ENCODE measurements at regions not wholly inside any gene's neighbourhood (a gene's known extent, or its start where the extent isn't known, plus 50 kb on each side); places are given as distances from the start of the nearest gene placed in this dataset.

- H3K36me3 ChIP-seq, result no peaks in the 10 kb centered on the region
- peaks cover 7% of the 10 kb centered on the region for H3K27me3 ChIP-seq
- H3K4me1 ChIP-seq, result peaks cover 12% of the 10 kb centered on the region
- no peaks in the 10 kb centered on the region for H3K9me3 ChIP-seq
- H3K4me3 ChIP-seq, result no peak overlapping the region
- no peak for DNase-seq
- intact Hi-C loops (cut with DNase I), result no loop called here
- H3K27ac ChIP-seq, result no peak overlapping the region
- TF ChIP-seq, protein P1, sequence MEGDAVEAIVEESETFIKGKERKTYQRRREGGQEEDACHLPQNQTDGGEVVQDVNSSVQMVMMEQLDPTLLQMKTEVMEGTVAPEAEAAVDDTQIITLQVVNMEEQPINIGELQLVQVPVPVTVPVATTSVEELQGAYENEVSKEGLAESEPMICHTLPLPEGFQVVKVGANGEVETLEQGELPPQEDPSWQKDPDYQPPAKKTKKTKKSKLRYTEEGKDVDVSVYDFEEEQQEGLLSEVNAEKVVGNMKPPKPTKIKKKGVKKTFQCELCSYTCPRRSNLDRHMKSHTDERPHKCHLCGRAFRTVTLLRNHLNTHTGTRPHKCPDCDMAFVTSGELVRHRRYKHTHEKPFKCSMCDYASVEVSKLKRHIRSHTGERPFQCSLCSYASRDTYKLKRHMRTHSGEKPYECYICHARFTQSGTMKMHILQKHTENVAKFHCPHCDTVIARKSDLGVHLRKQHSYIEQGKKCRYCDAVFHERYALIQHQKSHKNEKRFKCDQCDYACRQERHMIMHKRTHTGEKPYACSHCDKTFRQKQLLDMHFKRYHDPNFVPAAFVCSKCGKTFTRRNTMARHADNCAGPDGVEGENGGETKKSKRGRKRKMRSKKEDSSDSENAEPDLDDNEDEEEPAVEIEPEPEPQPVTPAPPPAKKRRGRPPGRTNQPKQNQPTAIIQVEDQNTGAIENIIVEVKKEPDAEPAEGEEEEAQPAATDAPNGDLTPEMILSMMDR (IDR thresholded peaks at IDR 0.05), result no peak
- peak; percentile 43 for ATAC-seq
Observed at GRCh38 chr17:72336026-72336803, 215.4 kb downstream of the SOX9 start.

GRCh38 chr17:72336804-72337070 is 215.9 kb downstream of the SOX9 start:
- TF ChIP-seq, protein P1 (IDR thresholded peaks at IDR 0.05), result no peak
- Histone ChIP-seq H3K4me1 (peaks cover 12% of the 10 kb centered on the region), H3K27me3 (peaks cover 7% of the 10 kb centered on the region), H3K9me3 (no peaks in the 10 kb centered on the region), H3K4me3 (no peak overlapping the region), H3K27ac (no peak overlapping the region), H3K36me3 (no peaks in the 10 kb centered on the region)
- intact Hi-C loops (cut with DNase I), result no loop called here
- no peak for DNase-seq
- ATAC-seq, result no peak

GRCh38 chr17:72338304-72338703 is 217.5 kb downstream of the SOX9 start:
- Histone ChIP-seq H3K27ac (no peak overlapping the region), H3K36me3 (no peaks in the 10 kb centered on the region), H3K4me3 (no peak overlapping the region), H3K4me1 (peaks cover 12% of the 10 kb centered on the region), H3K27me3 (peaks cover 4% of the 10 kb centered on the region), H3K9me3 (no peaks in the 10 kb centered on the region)
- ATAC-seq (no peak), DNase-seq (no peak)
- intact Hi-C loops (cut with DNase I), result no loop called here
- TF ChIP-seq, protein P1 (IDR thresholded peaks at IDR 0.05), result no peak

DNA sequence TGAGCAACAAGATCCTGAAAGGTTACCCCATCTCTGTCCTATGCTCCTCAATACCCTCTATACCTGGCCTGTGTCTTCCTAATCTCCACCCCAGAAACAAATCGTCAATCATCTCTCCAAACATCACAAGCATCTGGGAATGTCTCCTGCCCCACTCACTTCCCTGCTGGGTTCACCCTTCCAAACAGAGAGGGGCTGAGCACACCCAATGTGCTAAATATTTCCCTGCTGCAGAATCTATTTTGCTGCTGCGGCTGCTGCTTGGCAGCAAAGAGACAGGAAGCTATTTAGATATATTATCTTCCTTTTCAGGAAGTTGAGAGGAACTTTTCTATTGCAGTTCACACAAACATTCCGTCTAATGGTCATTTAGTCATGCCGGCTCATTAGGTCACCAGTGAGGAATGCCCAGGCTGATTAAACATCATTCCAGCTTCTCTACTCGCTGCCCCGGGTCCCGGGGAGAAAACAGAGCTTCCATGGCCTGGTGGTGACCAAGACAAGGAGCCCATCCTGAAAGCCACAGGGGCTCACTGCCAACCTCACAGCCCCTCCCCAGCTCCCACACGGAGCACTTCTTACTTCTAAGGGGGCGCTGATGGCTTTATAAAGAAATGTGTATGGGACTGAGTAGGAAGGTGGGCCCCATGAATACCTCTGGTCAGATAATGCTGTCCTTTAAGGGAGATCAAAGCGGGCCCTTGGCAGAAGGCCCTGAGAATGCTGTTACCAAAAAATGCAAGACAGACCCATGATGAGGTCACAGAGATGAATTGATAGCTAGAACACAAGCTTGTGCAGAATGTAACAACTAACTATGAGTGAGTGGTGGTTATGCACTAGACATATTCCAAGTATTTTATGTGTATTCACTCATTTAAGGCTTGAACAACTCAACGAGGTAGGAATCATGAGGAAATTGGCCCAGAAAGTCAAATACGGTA is 218.3 kb downstream of the SOX9 start:
- DNase-seq, result no peak
- no peak overlapping the region for H3K27ac ChIP-seq
- TF ChIP-seq, protein P1 (IDR thresholded peaks at IDR 0.05), result no peak
- peak; percentile 45 for ATAC-seq
- peaks cover 12% of the 10 kb centered on the region for H3K4me1 ChIP-seq
- no peak overlapping the region for H3K4me3 ChIP-seq
- H3K36me3 ChIP-seq, result no peaks in the 10 kb centered on the region
- intact Hi-C loops (cut with DNase I), result no loop called here
- peaks cover 10% of the 10 kb centered on the region for H3K27me3 ChIP-seq
- no peaks in the 10 kb centered on the region for H3K9me3 ChIP-seq

DNA sequence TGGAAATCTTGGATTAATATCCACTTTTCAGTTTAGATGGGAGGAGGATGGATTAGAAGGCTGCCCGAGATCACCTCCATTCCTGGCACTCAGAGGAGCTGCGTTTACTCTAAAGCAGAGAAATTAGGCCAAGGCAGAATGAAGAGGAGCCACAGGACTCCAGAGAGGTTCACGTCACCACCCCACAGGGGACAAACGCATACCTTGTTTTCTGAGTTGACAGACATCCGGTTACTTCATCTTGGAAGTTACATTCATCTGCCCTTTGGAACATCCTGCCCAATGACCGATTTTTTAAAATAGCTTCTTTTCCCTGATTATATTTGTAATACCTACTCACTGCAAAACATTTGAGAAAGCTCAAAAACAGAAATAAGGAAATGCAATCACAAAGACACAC is 220.0 kb downstream of the SOX9 start:
- TF ChIP-seq, protein P1 (IDR thresholded peaks at IDR 0.05), result no peak
- H3K27ac ChIP-seq, result no peak overlapping the region
- peaks cover 12% of the 10 kb centered on the region for H3K4me1 ChIP-seq
- no peak overlapping the region for H3K4me3 ChIP-seq
- DNase-seq (no peak), ATAC-seq (no peak)
- no peaks in the 10 kb centered on the region for H3K9me3 ChIP-seq
- peaks cover 11% of the 10 kb centered on the region for H3K27me3 ChIP-seq
- intact Hi-C loops (cut with DNase I), result no loop called here
- no peaks in the 10 kb centered on the region for H3K36me3 ChIP-seq
